Testis (tissue), 2 donors: ENCODE measurements at regions not wholly inside any gene's neighbourhood (a gene's known extent, or its start where the extent isn't known, plus 50 kb on each side); places are given as distances from the start of the nearest gene placed in this dataset.
"Not testable (repeated sequence)": the region's sequence is repeated elsewhere in the genome, so short reads cannot be mapped to it uniquely, and the experiment has no call there.

Experiments used
- DNase-seq: peaks from one replicate; pipeline ENCODE4 v3.0.0-alpha.2; 2019
- H3K27ac ChIP-seq, 2 donors: fragments of 200-600 bp; sonication (generic); one replicate each; pipeline ENCODE4 v1.5.1; 2019
- H3K27me3 ChIP-seq: fragments of 200-600 bp; sonication (generic); one replicate; pipeline ENCODE4 v1.5.1; 2019
- H3K36me3 ChIP-seq: fragments of 200-600 bp; sonication (generic); one replicate; pipeline ENCODE4 v1.5.1; 2017; ENCODE audit warnings: low read depth; ENCODE audit errors: missing control alignments
- H3K4me1 ChIP-seq: fragments of 200-600 bp; sonication (generic); one replicate; pipeline ENCODE4 v1.5.1; 2019
- H3K4me3 ChIP-seq, 2 donors: fragments of 200-600 bp; sonication (generic); one replicate each; pipeline ENCODE4 v1.5.1; 2017 to 2019
- H3K9me3 ChIP-seq: fragments of 200-600 bp; sonication (generic); one replicate; pipeline ENCODE4 v1.5.1; 2017
- POLR2A ChIP-seq: fragments of 450-650 bp; IDR thresholded peaks from one replicate; pipeline ENCODE4 v1.6.1; 2017; ENCODE audit warnings: antibody characterized with exemption, mild to moderate bottlenecking, moderate library complexity
- WGBS, 2 donors: methylation state at CpG; one replicate each; pipeline ENCODE4 v1.1.5; 2018; 5-methylcytosine and 5-hydroxymethylcytosine counted together
- intact Hi-C: fragments of 100-400 bp; cut with DNase I; formaldehyde crosslinking; loops from one replicate; pipeline ENCODE4 v1.15.1; 2023; ENCODE audit warnings: low total_unique reads
- TF ChIP-seq, protein P1 (sequence below), 3 experiments: fragments of 450-650 bp in 2 of 3; fragments of 200-600 bp in 1 of 3; sonication (generic) in 1 of 3; IDR thresholded peaks; one replicate each; pipeline ENCODE4 v1.5.1; 2016 to 2019; ENCODE audit warnings: antibody characterized with exemption in 3 of 3, mild to moderate bottlenecking in 2 of 3, moderate library complexity in 1 of 3

GRCh38 chr7:45435131-45435530 is 139.0 kb upstream of the ADCY1 start:
- Histone ChIP-seq H3K4me3 (no peak overlapping the region), H3K27me3 (no peaks in the 10 kb centered on the region), H3K9me3 (no peaks in the 10 kb centered on the region), H3K36me3 (no peaks in the 10 kb centered on the region), H3K27ac (no peak overlapping the region), H3K4me1 (no peaks in the 10 kb centered on the region)
- intact Hi-C loops, result no loop called here
- DNase-seq, result no peak
- TF ChIP-seq POLR2A, result no peak
- TF ChIP-seq, protein P1, sequence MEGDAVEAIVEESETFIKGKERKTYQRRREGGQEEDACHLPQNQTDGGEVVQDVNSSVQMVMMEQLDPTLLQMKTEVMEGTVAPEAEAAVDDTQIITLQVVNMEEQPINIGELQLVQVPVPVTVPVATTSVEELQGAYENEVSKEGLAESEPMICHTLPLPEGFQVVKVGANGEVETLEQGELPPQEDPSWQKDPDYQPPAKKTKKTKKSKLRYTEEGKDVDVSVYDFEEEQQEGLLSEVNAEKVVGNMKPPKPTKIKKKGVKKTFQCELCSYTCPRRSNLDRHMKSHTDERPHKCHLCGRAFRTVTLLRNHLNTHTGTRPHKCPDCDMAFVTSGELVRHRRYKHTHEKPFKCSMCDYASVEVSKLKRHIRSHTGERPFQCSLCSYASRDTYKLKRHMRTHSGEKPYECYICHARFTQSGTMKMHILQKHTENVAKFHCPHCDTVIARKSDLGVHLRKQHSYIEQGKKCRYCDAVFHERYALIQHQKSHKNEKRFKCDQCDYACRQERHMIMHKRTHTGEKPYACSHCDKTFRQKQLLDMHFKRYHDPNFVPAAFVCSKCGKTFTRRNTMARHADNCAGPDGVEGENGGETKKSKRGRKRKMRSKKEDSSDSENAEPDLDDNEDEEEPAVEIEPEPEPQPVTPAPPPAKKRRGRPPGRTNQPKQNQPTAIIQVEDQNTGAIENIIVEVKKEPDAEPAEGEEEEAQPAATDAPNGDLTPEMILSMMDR (IDR thresholded peaks at IDR 0.05), result no peak
- 84 to 88% methylated on average over 3 of the region's 3 CpGs for WGBS, 2 donors

DNA sequence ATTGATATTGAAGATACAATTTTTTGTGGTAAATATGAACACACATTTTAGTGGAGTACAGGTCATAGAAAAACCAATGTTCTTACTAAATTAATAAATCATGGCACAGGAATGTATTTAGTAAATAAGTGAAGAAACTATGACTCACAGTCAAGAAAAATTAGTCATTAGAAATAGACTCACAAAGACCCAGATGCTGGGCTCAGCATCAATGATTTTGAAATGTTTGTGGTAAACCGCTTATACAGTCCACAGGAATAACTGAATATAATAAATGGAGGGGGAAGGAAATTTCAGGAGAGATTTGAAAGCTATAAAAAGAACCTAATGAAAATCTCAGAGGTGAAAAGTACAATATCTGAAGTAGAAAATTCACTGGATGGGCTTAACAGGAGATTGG is 138.3 kb upstream of the ADCY1 start:
- WGBS, 2 donors, result 89 to 92% methylated on average over 1 of the region's 1 CpG
- DNase-seq, result no peak
- H3K9me3 ChIP-seq, result no peaks in the 10 kb centered on the region
- no peaks in the 10 kb centered on the region for H3K4me1 ChIP-seq
- H3K27ac ChIP-seq, result no peak overlapping the region
- TF ChIP-seq, protein P1 (IDR thresholded peaks at IDR 0.05), result no peak
- TF ChIP-seq POLR2A, result no peak
- no peak overlapping the region for H3K4me3 ChIP-seq
- H3K36me3 ChIP-seq, result no peaks in the 10 kb centered on the region
- no peaks in the 10 kb centered on the region for H3K27me3 ChIP-seq
- intact Hi-C loops, result no loop called here

DNA sequence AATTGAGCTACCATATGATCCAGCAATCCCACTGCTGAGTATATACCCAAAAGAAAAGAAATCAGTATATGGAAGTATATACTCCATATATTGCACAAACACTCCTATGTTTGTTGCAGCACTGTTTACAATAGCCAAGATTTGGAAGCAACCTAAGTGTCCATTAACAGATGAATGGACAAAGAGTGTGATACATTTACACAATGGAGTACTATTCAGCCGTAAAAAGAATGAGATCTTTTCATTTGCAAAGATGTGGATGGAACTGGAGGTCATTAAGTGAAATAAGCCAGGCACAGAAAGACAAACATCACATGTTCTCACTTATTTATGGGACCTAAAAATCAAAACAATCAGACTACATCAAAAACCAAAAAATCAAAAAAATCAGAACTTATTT is 133.4 kb upstream of the ADCY1 start:
- intact Hi-C loops, result not testable (repeated sequence)

DNA sequence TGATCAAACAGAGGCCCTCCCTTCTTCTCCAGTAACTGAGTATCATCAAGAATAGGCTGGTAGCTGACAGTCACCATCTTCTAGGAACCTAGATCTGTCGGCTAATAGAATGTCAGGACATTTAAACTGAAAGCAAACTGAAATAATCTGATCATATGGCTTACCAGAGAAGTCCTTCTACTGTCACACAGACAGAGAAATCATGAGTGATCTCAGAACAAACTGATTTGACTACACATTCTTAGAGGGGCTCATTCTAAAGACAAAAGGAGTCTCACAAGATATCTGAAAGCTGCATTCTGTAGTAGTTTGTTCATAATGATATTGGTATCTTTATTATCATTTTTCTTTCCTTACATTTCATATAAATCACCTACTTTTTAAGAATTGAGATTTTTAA is 130.9 kb upstream of the ADCY1 start:
- 82 to 84% methylated on average over 1 of the region's 1 CpG for WGBS, 2 donors
- H3K4me1 ChIP-seq, result no peaks in the 10 kb centered on the region
- intact Hi-C loops, result no loop called here

More for the DNA sequence above, 133.4 kb upstream of the ADCY1 start:
- H3K9me3 ChIP-seq, H3K27ac ChIP-seq, DNase-seq, H3K27me3 ChIP-seq, H3K36me3 ChIP-seq, H3K4me1 ChIP-seq, H3K4me3 ChIP-seq: not testable (repeated sequence)
- 88 to 89% methylated on average over 1 of the region's 1 CpG for WGBS, 2 donors

DNA sequence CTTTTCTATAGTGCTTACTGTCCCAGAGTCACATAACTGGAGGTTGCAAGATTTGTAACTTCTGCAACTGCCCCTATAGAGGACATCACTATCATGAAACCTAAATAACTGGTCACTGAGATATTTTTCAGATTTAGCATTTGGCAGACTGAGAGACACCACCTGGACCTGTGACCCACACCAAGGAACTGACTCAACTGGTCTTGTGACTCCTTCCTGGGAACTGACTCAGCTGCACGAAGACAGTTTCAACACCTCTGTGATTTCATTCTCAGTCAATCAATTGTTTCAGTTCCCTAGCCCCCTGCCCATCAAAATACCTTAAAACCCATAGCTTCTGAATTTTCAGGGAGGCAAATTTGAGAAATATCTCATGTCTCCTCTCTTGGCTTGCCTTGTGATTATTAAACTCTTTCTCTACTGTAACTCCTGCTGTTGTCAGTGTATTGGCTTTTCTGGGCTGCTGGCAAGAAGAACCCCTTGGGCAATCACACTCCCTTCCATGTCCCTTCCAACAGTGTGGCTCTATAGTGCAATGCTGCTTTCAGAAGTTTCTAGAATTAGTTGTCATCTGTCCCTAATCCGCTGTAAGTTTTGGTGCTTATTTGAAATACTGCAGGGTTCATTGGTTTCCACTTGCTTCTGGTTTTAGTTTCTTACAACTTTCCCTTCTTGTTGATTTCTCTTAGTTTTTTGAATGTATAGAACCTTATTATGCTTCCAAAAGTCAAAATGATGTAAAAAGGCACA is 127.8 kb upstream of the ADCY1 start:
- no peak overlapping the region for H3K27ac ChIP-seq
- H3K9me3 ChIP-seq, result no peaks in the 10 kb centered on the region
- no peaks in the 10 kb centered on the region for H3K36me3 ChIP-seq
- no peaks in the 10 kb centered on the region for H3K4me1 ChIP-seq
- no peak for DNase-seq
- H3K27me3 ChIP-seq, result no peaks in the 10 kb centered on the region
- intact Hi-C loops, result no loop called here
- 89 to 92% methylated on average over 2 of the region's 2 CpGs for WGBS, 2 donors
- no peak for TF ChIP-seq POLR2A
- TF ChIP-seq, protein P1 (IDR thresholded peaks at IDR 0.05), result no peak
- H3K4me3 ChIP-seq, result no peak overlapping the region

More for the DNA sequence above, 130.9 kb upstream of the ADCY1 start:
- H3K36me3 ChIP-seq, result no peaks in the 10 kb centered on the region
- no peaks in the 10 kb centered on the region for H3K9me3 ChIP-seq
- TF ChIP-seq POLR2A, result no peak
- TF ChIP-seq, protein P1 (IDR thresholded peaks at IDR 0.05), result no peak
- no peak overlapping the region for H3K4me3 ChIP-seq
- no peak for DNase-seq
- H3K27ac ChIP-seq, result no peak overlapping the region
- H3K27me3 ChIP-seq, result no peaks in the 10 kb centered on the region
